Testis (tissue), 2 donors: ENCODE measurements at regions not wholly inside any gene's neighbourhood (a gene's known extent, or its start where the extent isn't known, plus 50 kb on each side); places are given as distances from the start of the nearest gene placed in this dataset.

Source experiments
- CTCF ChIP-seq, 3 experiments: fragments of 450-650 bp in 2 of 3; fragments of 200-600 bp in 1 of 3; sonication (generic) in 1 of 3; IDR thresholded peaks; one replicate each; pipeline ENCODE4 v1.5.1; 2016 to 2019; ENCODE audit warnings: antibody characterized with exemption in 3 of 3, mild to moderate bottlenecking in 2 of 3, moderate library complexity in 1 of 3
- POLR2A ChIP-seq: fragments of 450-650 bp; IDR thresholded peaks from one replicate; pipeline ENCODE4 v1.6.1; 2017; ENCODE audit warnings: antibody characterized with exemption, mild to moderate bottlenecking, moderate library complexity

GRCh38 chr3:116824208-116824607, 114.6 kb downstream of the TUSC7 start:
- no peak for TF ChIP-seq CTCF (IDR thresholded peaks at IDR 0.05)
- TF ChIP-seq POLR2A = no peak
